Trophoblast cell (in vitro differentiated cells and primary cell): ENCODE measurements at regions not wholly inside any gene's neighbourhood (a gene's known extent, or its start where the extent isn't known, plus 50 kb on each side); places are given as distances from the start of the nearest gene placed in this dataset.

Experiments
- DNase-seq, 2 donors: peaks; one replicate each; pipeline ENCODE4 v3.0.0-alpha.2; 2016
- H2AFZ ChIP-seq: 2 replicates; pipeline ENCODE4 v1.6.1; 2013; ENCODE audit warnings: low read length, moderate library complexity, mild to moderate bottlenecking; ENCODE audit not compliant: insufficient read depth, poor library complexity
- H2AK5ac ChIP-seq: 2 replicates; pipeline ENCODE4 v1.6.1; 2013; ENCODE audit warnings: mild to moderate bottlenecking, low read length
- H2BK120ac ChIP-seq: 2 replicates; pipeline ENCODE4 v1.6.1; 2013; ENCODE audit warnings: low read length, mild to moderate bottlenecking, moderate library complexity; ENCODE audit not compliant: insufficient read depth, poor library complexity
- H2BK12ac ChIP-seq: 2 replicates; pipeline ENCODE4 v1.6.1; 2013; ENCODE audit warnings: mild to moderate bottlenecking, low read length, moderate library complexity
- H2BK5ac ChIP-seq: 2 replicates; pipeline ENCODE4 v1.6.1; 2013; ENCODE audit warnings: low read length, low read depth, moderate library complexity, mild to moderate bottlenecking; ENCODE audit not compliant: poor library complexity
- H3K14ac ChIP-seq: 2 replicates; pipeline ENCODE4 v1.6.1; 2013; ENCODE audit warnings: mild to moderate bottlenecking, low read length
- H3K18ac ChIP-seq: 2 replicates; pipeline ENCODE4 v1.6.1; 2013; ENCODE audit warnings: mild to moderate bottlenecking, low read length
- H3K23ac ChIP-seq: 2 replicates; pipeline ENCODE4 v1.6.1; 2013; ENCODE audit warnings: low read length
- H3K27ac ChIP-seq: 2 replicates; pipeline ENCODE4 v1.5.1; 2013; ENCODE audit warnings: low read depth, mild to moderate bottlenecking, inconsistent platforms, low read length, moderate library complexity
- H3K27me3 ChIP-seq: 2 replicates; pipeline ENCODE4 v1.6.1; 2013; ENCODE audit warnings: inconsistent platforms, mild to moderate bottlenecking, low read length, moderate library complexity; ENCODE audit not compliant: insufficient read depth
- H3K36me3 ChIP-seq, 2 experiments: 1 replicate in 1 of 2; 2 replicates in 1 of 2; pipeline ENCODE4 v1.6.1; 2013; ENCODE audit warnings: low read length in 2 of 2, mild to moderate bottlenecking in 2 of 2, moderate library complexity in 1 of 2; ENCODE audit not compliant: insufficient read depth in 2 of 2, control insufficient read depth in 1 of 2
- H3K4ac ChIP-seq: 2 replicates; pipeline ENCODE4 v1.6.1; 2013; ENCODE audit warnings: low read depth, mild to moderate bottlenecking, low read length, moderate library complexity
- H3K4me1 ChIP-seq, 2 experiments: 1 replicate in 1 of 2; 2 replicates in 1 of 2; pipeline ENCODE4 v1.6.1; 2013; ENCODE audit warnings: low read length in 2 of 2, mild to moderate bottlenecking in 2 of 2, moderate library complexity in 1 of 2; ENCODE audit not compliant: insufficient read depth in 2 of 2, control insufficient read depth in 1 of 2
- H3K4me2 ChIP-seq: 2 replicates; pipeline ENCODE4 v1.6.1; 2013; ENCODE audit warnings: inconsistent platforms, mild to moderate bottlenecking, low read length, moderate library complexity
- H3K4me3 ChIP-seq: 2 replicates; pipeline ENCODE4 v1.5.1; 2013; ENCODE audit warnings: mild to moderate bottlenecking, low read depth, low read length, inconsistent platforms
- H3K79me1 ChIP-seq: one replicate; pipeline ENCODE4 v1.6.1; 2013; ENCODE audit warnings: low read length
- H3K79me2 ChIP-seq: 2 replicates; pipeline ENCODE4 v1.6.1; 2013; ENCODE audit warnings: low read length, mild to moderate bottlenecking; ENCODE audit not compliant: control insufficient read depth, insufficient read depth, poor library complexity
- H3K9ac ChIP-seq: 2 replicates; pipeline ENCODE4 v1.6.1; 2013; ENCODE audit warnings: mild to moderate bottlenecking, low read length
- H3K9me3 ChIP-seq: 2 replicates; pipeline ENCODE4 v1.6.1; 2013; ENCODE audit warnings: low read depth, mild to moderate bottlenecking, control low read depth, inconsistent platforms, low read length; ENCODE audit not compliant: insufficient read depth
- H4K12ac ChIP-seq: 2 replicates; pipeline ENCODE4 v1.6.1; 2013; ENCODE audit warnings: low read depth, mild to moderate bottlenecking, low read length, moderate library complexity
- H4K8ac ChIP-seq: 2 replicates; pipeline ENCODE4 v1.6.1; 2013; ENCODE audit warnings: low read depth, mild to moderate bottlenecking, low read length, moderate library complexity
- H4K91ac ChIP-seq: one replicate; pipeline ENCODE4 v1.6.1; 2013; ENCODE audit warnings: low read depth, mild to moderate bottlenecking, low read length, moderate library complexity
- WGBS: extraction: QIAGEN DNeasy Blood & Tissue Kit; methylation state at CpG from one replicate; pipeline ENCODE4 v1.1.7; 2013; ENCODE audit warnings: missing lambda C conversion rate; ENCODE audit not compliant: insufficient read length, insufficient coverage; ENCODE audit errors: extremely low coverage; 5-methylcytosine and 5-hydroxymethylcytosine counted together

DNA sequence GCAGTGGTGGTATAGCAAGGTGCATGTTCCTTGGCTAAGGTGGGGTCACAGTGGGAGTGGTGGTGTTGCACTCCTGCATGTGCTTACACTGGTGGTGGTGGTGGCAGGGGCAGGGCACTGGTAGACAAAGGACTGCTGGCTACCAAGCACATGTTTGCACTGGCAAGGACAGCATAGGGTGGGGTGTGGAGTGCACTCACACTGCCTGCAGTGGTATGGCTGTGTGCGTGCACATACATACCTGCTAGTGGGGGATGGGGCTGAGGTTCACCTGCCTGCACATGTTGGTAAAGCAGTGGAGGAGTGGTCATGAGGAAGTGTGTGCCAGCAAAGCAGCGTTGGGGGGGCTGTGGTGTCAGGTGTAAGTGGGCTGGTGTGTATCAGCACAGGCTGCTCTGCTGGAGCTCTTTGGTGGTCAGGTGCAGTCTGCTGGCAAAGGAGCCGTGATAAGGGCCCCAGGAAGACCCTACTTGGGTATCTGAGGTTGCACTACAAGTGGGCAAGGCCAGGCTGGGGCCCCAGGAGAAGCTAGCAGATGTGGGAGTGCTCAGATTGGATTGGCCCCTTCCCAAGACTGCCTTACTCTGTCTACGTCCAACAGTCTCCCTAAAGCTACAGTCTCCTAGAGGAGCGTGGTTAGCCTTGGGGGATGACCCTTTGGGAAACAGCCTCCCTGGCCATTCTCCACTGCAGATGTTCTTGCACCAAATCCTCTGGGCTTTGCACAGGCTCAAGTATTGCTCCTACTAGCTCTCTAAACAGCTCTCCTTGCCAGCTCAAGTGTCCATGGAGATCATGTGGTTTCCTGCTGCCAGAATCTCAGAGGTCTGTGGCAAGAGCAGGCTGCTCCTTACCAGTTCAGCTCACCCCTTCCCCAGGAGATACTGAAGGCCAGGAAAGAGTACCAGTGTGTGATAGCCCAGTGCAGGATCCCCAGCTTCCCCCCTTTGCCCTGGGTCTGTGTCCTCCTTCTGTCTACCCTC is 486.3 kb upstream of the PABPC4L start:
- H4K91ac ChIP-seq: no peak overlapping the region
- no peak overlapping the region for H3K14ac ChIP-seq
- no peak overlapping the region for H3K18ac ChIP-seq
- no peak overlapping the region for H2AK5ac ChIP-seq
- H3K4me1 ChIP-seq: no peaks in the 10 kb centered on the region
- H3K9ac ChIP-seq: no peak overlapping the region
- no peak overlapping the region for H2BK12ac ChIP-seq
- no peak overlapping the region for H2BK120ac ChIP-seq
- H3K23ac ChIP-seq: no peak overlapping the region
- no peaks in the 10 kb centered on the region for H3K79me1 ChIP-seq
- no peak overlapping the region for H3K27ac ChIP-seq
- no peaks in the 10 kb centered on the region for H3K79me2 ChIP-seq
- H3K4me3 ChIP-seq: no peak overlapping the region
- no peak overlapping the region for H4K8ac ChIP-seq
- no CpG with 5 or more reads among the region's 5 CpGs for WGBS
- H3K27me3 ChIP-seq: no peaks in the 10 kb centered on the region
- H3K9me3 ChIP-seq: no peaks in the 10 kb centered on the region
- H2AFZ ChIP-seq: no peak overlapping the region
- DNase-seq: no peak
- no peak overlapping the region for H4K12ac ChIP-seq
- no peak overlapping the region for H2BK5ac ChIP-seq
- no peaks in the 10 kb centered on the region for H3K36me3 ChIP-seq
- no peak overlapping the region for H3K4me2 ChIP-seq
- no peak overlapping the region for H3K4ac ChIP-seq

DNA sequence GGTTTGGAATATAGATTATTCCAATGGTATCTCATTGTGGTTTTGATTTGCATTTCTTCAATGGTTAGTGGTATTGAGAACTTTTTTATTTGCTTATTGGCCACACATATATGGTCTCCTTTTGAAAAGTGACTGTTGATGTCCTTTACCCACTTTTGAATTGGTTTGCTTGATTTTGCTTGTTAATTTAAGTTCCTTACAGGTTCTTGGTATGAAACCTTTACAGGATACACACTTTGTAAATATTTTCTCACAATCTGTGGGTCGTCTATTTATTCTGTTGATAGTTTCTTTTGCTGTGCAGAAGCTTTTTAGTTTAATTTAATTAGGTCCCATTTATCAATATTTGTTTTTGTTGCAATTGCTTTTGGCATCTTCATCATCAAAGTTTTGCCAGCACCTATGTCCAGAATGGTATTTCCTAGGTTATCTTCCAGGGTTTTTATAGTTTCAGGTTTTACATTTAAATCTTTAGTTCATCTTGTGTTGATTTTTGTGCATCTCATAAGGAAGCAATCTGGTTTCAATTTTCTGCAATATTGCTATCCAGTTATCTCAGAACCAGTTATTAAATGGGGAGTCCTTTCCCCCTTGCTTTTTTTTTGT is 475.7 kb upstream of the PABPC4L start:
- no peaks in the 10 kb centered on the region for H3K9me3 ChIP-seq
- H4K12ac ChIP-seq: no peak overlapping the region
- no peaks in the 10 kb centered on the region for H3K27me3 ChIP-seq
- H3K79me2 ChIP-seq: no peaks in the 10 kb centered on the region
- no peak overlapping the region for H2BK5ac ChIP-seq
- WGBS: no CpG with 5 or more reads among the region's 1 CpG
- no peak overlapping the region for H2BK12ac ChIP-seq
- H3K4me3 ChIP-seq: no peak overlapping the region
- H3K9ac ChIP-seq: no peak overlapping the region
- H3K4ac ChIP-seq: no peak overlapping the region
- no peak overlapping the region for H4K8ac ChIP-seq
- DNase-seq: no peak
- H3K79me1 ChIP-seq: no peaks in the 10 kb centered on the region
- H3K36me3 ChIP-seq: no peaks in the 10 kb centered on the region
- no peak overlapping the region for H3K18ac ChIP-seq
- no peak overlapping the region for H2AFZ ChIP-seq
- no peak overlapping the region for H2AK5ac ChIP-seq
- H2BK120ac ChIP-seq: no peak overlapping the region
- no peak overlapping the region for H4K91ac ChIP-seq
- no peak overlapping the region for H3K27ac ChIP-seq
- H3K4me1 ChIP-seq: no peaks in the 10 kb centered on the region
- no peak overlapping the region for H3K4me2 ChIP-seq
- no peak overlapping the region for H3K23ac ChIP-seq
- no peak overlapping the region for H3K14ac ChIP-seq

DNA sequence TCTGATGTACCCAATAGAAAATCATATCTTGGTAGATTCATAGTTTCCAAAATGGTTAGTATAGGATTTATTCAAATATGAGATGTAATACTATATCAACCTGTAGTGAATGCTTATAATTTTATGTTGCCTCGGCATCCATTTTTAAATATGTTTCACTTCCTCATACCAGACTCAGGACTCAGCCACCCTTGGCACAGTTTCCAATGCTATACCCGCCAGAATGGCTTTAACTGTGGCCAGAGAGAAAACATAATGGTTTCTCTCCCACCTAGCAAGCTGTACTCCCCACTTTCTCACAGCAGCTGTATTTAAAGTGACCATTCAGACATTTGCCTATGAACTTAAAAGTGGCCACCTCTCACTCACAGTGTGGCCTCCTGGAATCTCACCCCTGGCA is 466.6 kb upstream of the PABPC4L start:
- H4K91ac ChIP-seq: no peak overlapping the region
- H3K27me3 ChIP-seq: no peaks in the 10 kb centered on the region
- no peaks in the 10 kb centered on the region for H3K36me3 ChIP-seq
- peaks cover 9% of the 10 kb centered on the region for H3K9me3 ChIP-seq
- no peak overlapping the region for H2BK12ac ChIP-seq
- no peak overlapping the region for H3K4me2 ChIP-seq
- H3K79me2 ChIP-seq: no peaks in the 10 kb centered on the region
- H3K23ac ChIP-seq: no peak overlapping the region
- no peaks in the 10 kb centered on the region for H3K4me1 ChIP-seq
- H3K18ac ChIP-seq: no peak overlapping the region
- no peak overlapping the region for H2BK5ac ChIP-seq
- no peak overlapping the region for H2AK5ac ChIP-seq
- no peak overlapping the region for H3K9ac ChIP-seq
- peak in 1 of 2 donors; percentile 13 for DNase-seq
- WGBS: no CpG with 5 or more reads among the region's 2 CpGs
- no peak overlapping the region for H3K4ac ChIP-seq
- no peak overlapping the region for H2BK120ac ChIP-seq
- H4K12ac ChIP-seq: no peak overlapping the region
- no peak overlapping the region for H3K14ac ChIP-seq
- H4K8ac ChIP-seq: peak overlapping the region; percentile 19
- H2AFZ ChIP-seq: no peak overlapping the region
- no peak overlapping the region for H3K27ac ChIP-seq
- no peaks in the 10 kb centered on the region for H3K79me1 ChIP-seq
- no peak overlapping the region for H3K4me3 ChIP-seq

DNA sequence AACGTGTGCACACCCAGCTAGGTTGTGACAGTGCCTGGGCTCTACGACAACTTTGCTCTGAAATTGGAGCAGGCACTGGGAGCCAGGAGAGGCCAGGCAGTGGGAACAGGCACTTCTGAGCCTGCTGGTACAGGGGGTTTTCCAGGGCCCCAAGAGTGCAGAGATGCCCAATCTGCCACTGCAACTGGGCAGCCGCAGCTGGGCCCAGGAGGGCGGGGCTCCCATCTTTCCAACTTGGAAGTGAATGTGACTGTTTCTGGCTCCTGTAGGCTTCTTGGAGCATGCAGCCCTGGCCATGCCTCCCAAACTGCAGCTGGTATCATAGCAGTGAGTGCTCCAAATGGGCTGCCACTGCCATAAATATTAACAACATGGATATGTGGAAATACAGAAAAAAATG is 465.1 kb upstream of the PABPC4L start:
- H2AK5ac ChIP-seq: no peak overlapping the region
- no peaks in the 10 kb centered on the region for H3K79me2 ChIP-seq
- H4K91ac ChIP-seq: no peak overlapping the region

More for the DNA sequence above, 465.1 kb upstream of the PABPC4L start:
- Histone ChIP-seq H3K9ac (no peak overlapping the region), H3K4me3 (no peak overlapping the region), H2AFZ (no peak overlapping the region), H3K14ac (no peak overlapping the region), H2BK5ac (no peak overlapping the region), H3K27ac (no peak overlapping the region), H3K4me2 (no peak overlapping the region), H4K12ac (no peak overlapping the region), H3K23ac (no peak overlapping the region), H3K18ac (no peak overlapping the region), H2BK12ac (no peak overlapping the region), H3K4ac (no peak overlapping the region), H3K9me3 (peaks cover 9% of the 10 kb centered on the region), H4K8ac (no peak overlapping the region), H3K4me1 (no peaks in the 10 kb centered on the region), H3K27me3 (no peaks in the 10 kb centered on the region), H2BK120ac (no peak overlapping the region), H3K36me3 (no peaks in the 10 kb centered on the region), H3K79me1 (no peaks in the 10 kb centered on the region)
- no peak for DNase-seq
- no CpG with 5 or more reads among the region's 4 CpGs for WGBS
